Stimulated activated naive CD8-positive, alpha-beta T cell treated with anti-CD3 and anti-CD28 coated beads, Interleukin-15, Interleukin-2, amounts not matched to agents 100 ng/mL and 50 ng/mL, for 24 hours (primary cell): ENCODE measurements at regions not wholly inside any gene's neighbourhood (a gene's known extent, or its start where the extent isn't known, plus 50 kb on each side); places are given as distances from the start of the nearest gene placed in this dataset.

Source experiments
- H3K27ac Mint-ChIP-seq: one replicate; pipeline ENCODE4 v1.8.0; 2021; ENCODE audit warnings: mild to moderate bottlenecking, mixed read lengths
- H3K27me3 Mint-ChIP-seq: one replicate; pipeline ENCODE4 v1.8.0; 2021; ENCODE audit warnings: mixed read lengths
- H3K36me3 Mint-ChIP-seq: one replicate; pipeline ENCODE4 v1.8.0; 2021; ENCODE audit warnings: low read depth, mixed read lengths
- H3K4me1 Mint-ChIP-seq: one replicate; pipeline ENCODE4 v1.8.0; 2021; ENCODE audit warnings: low read depth, mixed read lengths
- H3K4me3 Mint-ChIP-seq: one replicate; pipeline ENCODE4 v1.8.0; 2021; ENCODE audit warnings: mild to moderate bottlenecking, mixed read lengths
- H3K9me3 Mint-ChIP-seq: one replicate; pipeline ENCODE4 v1.8.0; 2021; ENCODE audit warnings: mixed read lengths

DNA sequence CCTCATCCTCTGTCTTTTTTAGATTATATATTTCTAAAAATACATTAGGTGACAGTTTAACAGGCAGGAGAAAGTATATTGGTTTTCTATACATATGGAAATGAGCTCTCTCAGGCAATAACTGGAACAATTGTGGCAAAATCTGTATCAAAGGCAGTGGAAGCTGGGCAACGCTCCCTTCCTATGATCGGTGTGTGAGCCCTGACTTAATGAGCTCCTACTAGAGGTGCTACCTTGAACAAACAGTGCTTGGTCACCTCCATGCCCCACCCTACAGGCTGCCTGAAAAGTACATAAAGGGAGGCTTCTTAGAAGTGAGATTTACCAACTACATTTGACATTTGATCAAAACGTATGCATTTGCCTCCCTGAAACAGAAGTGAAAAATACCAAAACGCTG, 185.3 kb downstream of the EFNB2 start:
- H3K27ac Mint-ChIP-seq, result no peak overlapping the region
- no peaks in the 10 kb centered on the region for H3K4me1 Mint-ChIP-seq
- H3K36me3 Mint-ChIP-seq, result no peaks in the 10 kb centered on the region
- H3K4me3 Mint-ChIP-seq, result no peak overlapping the region
- no peaks in the 10 kb centered on the region for H3K9me3 Mint-ChIP-seq
- H3K27me3 Mint-ChIP-seq, result peaks cover 35% of the 10 kb centered on the region

DNA sequence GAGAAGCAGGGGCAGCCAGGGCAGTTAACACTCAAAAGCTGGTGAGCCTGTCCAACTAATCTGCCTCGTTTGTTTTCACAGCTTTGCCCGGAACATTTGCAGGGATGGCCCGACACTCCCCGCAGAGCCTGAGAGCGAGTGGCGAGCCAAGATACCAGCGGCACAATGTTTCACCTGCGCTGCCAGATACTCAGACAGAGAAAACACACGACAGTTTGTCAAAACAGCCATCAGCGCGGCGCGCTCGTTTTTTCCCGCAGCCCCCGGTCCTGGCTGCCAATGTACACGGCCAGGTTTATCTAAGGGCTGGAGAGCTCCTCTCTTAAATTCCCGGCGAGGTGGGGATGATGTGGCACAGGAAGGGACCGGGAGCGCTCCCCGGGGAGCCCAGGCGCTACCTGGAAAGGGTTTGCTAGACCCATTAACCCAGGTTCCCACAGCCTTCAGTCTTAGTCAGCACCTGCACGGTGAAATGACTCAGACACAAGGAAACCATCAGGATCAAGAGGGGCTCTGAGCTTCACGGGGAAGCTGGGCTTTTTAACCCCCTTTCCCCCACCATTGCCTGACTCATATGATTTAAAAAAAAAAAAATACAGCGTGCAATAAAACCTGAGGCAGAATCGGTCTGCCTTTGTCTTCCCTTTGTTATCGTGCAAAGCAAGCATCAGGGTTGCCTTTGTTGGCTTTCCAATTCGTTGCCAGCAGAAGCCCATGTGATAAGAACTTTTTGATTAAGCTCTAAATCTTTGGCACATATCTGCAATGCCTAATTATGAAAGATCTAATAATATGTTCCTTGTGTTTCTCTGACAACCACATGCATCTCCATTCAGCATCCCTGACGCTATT, 186.2 kb downstream of the EFNB2 start:
- H3K27ac Mint-ChIP-seq, result no peak overlapping the region
- no peaks in the 10 kb centered on the region for H3K36me3 Mint-ChIP-seq

DNA sequence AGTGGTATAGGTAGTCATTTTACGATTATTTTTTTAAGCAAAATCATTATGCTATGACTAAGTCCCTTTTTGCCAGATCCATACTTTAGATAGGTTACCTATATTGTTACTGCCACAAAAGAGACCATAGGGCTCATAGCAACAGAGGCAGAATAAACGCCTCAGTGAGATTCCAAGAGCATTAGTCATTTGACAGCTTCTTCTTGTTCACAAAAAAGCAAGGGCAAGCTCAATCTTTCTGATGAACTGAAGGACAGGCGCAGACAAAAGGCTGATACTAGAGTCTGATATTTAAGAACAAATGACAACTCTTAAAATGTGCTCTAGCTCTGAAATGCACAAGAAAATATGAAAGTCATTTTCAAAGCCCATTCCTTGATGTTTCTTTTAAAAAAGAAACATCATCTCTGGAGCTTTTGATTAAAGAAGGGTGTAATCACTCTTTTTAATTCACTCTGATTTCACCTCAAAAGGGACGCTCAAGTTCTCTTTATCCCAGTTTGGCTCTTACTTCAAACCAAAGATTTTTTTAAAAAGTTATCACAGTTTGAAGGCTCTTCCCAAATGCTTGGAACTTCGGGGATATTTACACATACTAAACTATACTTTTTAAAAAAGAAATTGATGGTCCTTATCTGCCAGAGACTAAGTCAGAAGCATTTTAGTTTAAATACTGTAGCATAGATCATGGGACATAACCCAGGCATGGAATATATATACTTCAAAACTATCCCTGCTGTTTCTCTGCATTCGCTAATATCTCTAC, 187.2 kb downstream of the EFNB2 start:
- Mint-ChIP-seq H3K4me1 (no peaks in the 10 kb centered on the region), H3K27me3 (peaks cover 35% of the 10 kb centered on the region), H3K36me3 (no peaks in the 10 kb centered on the region), H3K27ac (no peak overlapping the region), H3K9me3 (no peaks in the 10 kb centered on the region), H3K4me3 (no peak overlapping the region)

More for the DNA sequence above, 186.2 kb downstream of the EFNB2 start:
- Mint-ChIP-seq H3K4me3 (no peak overlapping the region), H3K9me3 (no peaks in the 10 kb centered on the region), H3K27me3 (peaks cover 35% of the 10 kb centered on the region), H3K4me1 (no peaks in the 10 kb centered on the region)

DNA sequence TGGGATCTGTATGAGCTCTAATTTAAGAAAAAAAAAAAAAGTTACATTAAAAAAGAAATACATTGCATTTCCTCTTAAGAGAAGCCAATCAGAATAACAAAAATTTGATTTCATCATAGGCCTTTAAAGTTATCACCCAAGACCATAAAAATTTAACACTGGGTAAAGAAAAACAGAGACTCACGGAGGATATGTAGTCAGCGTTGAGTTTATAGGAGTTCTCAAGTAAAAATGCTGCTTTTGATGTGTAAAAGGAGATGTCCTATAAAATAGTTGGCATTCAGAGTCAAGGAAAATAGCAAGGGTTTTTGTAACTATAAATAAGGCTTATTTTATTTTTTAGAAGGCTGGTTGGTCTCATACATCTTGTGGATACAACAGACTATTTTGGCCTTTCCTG, 191.1 kb downstream of the EFNB2 start:
- Mint-ChIP-seq H3K9me3 (peaks cover 4% of the 10 kb centered on the region), H3K4me3 (no peak overlapping the region), H3K27me3 (peaks cover 26% of the 10 kb centered on the region), H3K36me3 (peaks cover 5% of the 10 kb centered on the region), H3K4me1 (no peaks in the 10 kb centered on the region), H3K27ac (no peak overlapping the region)

DNA sequence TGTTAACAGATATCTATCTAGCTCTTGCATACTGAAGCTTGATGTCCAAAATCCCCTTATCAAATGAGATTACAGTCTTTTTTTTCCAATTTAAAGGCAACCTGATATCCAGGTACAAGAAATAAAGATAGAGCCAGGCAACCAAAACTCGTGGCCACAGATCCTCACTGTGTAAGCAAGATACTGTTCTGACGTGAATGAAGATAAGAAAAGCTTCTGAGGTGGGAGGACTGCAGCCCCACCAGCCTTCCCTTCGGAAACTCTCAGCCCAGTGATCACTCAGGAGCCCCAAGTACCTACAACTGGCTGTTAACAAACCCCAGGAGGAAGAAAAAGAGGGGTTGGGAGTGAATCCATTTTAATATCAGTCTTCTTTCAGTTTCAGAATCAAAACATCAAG, 191.6 kb downstream of the EFNB2 start:
- Mint-ChIP-seq H3K9me3 (peaks cover 8% of the 10 kb centered on the region), H3K36me3 (peaks cover 5% of the 10 kb centered on the region), H3K4me1 (no peaks in the 10 kb centered on the region), H3K4me3 (no peak overlapping the region), H3K27ac (no peak overlapping the region), H3K27me3 (peaks cover 23% of the 10 kb centered on the region)

DNA sequence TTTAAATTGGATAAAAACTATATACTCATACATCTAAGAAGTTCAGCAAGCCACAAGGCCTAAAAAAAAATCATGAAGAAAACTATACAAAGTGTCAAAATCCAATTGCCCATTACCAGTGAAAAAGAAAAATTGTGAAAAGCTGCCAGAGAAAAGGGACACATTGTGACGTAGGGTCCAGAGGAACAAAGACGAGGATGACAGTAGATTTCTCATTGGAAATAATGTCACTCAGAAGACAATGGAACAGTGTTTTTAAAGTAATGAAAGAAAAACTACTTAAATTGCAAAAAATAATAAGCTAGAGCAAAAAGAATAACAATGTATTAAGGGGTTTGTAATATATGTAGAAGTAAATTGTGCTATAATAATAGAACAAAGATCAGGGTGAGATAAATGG, 195.2 kb downstream of the EFNB2 start:
- no peak overlapping the region for H3K27ac Mint-ChIP-seq
- peaks cover 7% of the 10 kb centered on the region for H3K27me3 Mint-ChIP-seq
- peaks cover 5% of the 10 kb centered on the region for H3K36me3 Mint-ChIP-seq
- H3K4me1 Mint-ChIP-seq, result no peaks in the 10 kb centered on the region
- H3K9me3 Mint-ChIP-seq, result peaks cover 15% of the 10 kb centered on the region
- H3K4me3 Mint-ChIP-seq, result no peak overlapping the region

DNA sequence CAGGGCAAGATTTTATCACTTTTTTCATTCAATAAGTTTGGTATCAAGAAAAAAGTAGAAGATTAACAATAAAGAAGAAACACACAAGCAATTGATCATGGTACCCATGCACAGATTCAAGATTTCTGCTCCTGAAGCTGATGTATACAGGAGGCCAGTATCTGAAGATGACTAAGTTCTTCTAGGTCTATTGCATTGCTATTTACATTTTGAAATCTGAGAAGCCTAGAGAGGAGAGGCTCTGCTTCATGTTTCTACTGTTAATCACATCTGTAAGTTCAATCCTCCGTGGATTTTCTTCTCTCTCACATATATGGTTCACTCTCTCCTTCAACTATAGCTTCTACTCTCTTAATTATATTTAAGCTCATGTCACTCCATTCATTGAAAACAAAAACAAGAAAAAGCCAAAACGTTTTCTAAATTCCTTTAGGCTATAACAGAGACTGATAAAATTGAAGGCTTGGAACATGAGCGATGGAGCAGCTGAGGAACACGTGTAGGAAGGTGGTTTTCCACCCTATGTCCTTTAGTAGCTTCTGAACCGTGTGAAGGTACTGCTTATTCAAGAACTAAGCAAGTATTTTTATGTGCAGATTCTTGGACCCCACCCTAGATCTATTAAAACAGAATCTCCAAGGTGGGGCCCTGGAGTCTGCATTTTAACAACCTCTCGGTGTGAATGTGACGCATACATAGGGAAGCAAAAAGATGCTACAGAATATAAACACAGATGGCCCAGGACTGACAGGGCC, 198.2 kb downstream of the EFNB2 start:
- H3K27ac Mint-ChIP-seq, result no peak overlapping the region
- peaks cover 5% of the 10 kb centered on the region for H3K36me3 Mint-ChIP-seq
- peaks cover 4% of the 10 kb centered on the region for H3K27me3 Mint-ChIP-seq
- peaks cover 15% of the 10 kb centered on the region for H3K9me3 Mint-ChIP-seq
- no peaks in the 10 kb centered on the region for H3K4me1 Mint-ChIP-seq
- H3K4me3 Mint-ChIP-seq, result no peak overlapping the region

DNA sequence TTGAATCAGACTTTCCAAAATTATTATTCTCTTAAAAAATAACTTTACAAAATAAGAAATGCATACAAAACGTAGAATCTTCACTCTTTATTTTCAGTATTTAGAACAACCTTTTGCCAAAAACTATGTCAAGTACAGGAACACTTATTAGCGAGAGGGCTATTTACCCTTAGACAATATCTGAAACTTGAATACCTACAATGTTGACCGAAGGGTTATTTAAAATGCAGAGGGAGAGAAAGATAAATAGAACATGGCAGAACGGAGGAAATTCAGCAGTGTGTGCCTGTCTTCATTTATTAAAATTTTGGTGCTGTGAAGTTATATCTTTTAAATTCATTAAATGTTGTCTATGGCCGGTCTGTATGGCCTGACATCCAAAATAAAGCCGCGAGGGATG, 198.8 kb downstream of the EFNB2 start:
- Mint-ChIP-seq H3K4me1 (no peaks in the 10 kb centered on the region), H3K4me3 (no peak overlapping the region), H3K27ac (no peak overlapping the region), H3K27me3 (peaks cover 7% of the 10 kb centered on the region), H3K36me3 (peaks cover 5% of the 10 kb centered on the region), H3K9me3 (peaks cover 15% of the 10 kb centered on the region)

DNA sequence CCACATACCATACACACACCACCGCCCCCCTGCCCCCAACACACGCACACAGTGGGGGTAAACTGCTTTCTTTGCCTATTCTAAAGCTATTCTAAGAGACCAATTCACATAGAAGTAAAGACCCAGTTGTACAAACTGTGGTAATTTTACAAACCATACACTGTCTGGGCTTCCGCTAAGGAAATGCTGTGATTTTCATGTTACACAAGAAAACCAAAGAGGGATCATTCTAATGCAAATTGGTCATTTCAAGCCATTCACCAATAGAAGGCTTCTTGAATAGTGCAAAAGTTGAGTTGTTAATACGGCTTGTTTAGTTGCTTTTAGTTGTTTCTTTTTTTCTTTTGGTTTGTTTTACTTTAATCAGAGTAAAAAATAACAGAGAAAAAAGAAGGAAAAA, 202.8 kb downstream of the EFNB2 start:
- H3K27me3 Mint-ChIP-seq, result peaks cover 3% of the 10 kb centered on the region
- no peak overlapping the region for H3K27ac Mint-ChIP-seq
- no peaks in the 10 kb centered on the region for H3K9me3 Mint-ChIP-seq
- H3K4me1 Mint-ChIP-seq, result no peaks in the 10 kb centered on the region
- H3K4me3 Mint-ChIP-seq, result no peak overlapping the region
- H3K36me3 Mint-ChIP-seq, result no peaks in the 10 kb centered on the region

DNA sequence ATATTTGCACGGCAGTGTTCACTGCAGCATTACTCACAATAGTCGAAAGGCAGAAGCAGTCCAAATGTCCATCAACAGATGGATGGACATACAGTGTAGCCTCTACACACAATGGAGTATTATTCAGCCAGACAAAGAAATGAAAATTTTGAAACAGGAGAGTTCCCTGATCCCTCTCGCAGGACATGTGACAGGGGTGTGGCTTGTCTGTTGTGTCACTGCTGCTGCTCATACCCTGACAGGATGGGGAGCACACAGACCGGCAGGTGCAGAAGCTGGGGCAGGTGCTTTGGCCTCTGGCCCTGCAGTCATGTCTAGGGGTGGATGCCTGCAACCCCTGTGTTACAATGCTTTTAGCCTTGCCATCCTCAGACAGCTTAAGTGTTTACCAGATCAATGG, 204.3 kb downstream of the EFNB2 start:
- no peak overlapping the region for H3K4me3 Mint-ChIP-seq
- H3K4me1 Mint-ChIP-seq, result no peaks in the 10 kb centered on the region
- no peak overlapping the region for H3K27ac Mint-ChIP-seq
- H3K9me3 Mint-ChIP-seq, result no peaks in the 10 kb centered on the region
- peaks cover 3% of the 10 kb centered on the region for H3K27me3 Mint-ChIP-seq
- no peaks in the 10 kb centered on the region for H3K36me3 Mint-ChIP-seq

DNA sequence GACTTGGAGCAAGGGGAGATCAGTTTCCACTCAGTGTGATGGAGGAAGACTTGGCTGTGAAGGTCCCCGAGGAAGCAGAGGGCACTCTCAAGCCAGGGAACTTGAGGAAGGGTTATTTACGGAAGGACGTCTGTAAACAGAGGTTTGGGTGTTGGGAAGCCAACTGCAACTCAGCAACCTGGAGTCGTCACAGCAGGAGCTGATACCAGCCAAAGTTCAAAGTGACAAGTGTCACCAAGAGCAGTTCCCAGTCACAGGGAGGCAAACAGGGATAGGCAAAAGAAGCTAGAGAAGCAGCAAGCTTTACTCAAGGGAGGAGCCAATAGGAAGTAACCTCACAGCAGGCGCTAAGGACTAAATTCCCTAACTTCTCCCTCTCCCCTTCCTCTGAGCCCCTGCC, 205.5 kb downstream of the EFNB2 start:
- no peak overlapping the region for H3K4me3 Mint-ChIP-seq
- H3K27me3 Mint-ChIP-seq, result peaks cover 3% of the 10 kb centered on the region
- H3K36me3 Mint-ChIP-seq, result no peaks in the 10 kb centered on the region
- no peaks in the 10 kb centered on the region for H3K9me3 Mint-ChIP-seq
- no peak overlapping the region for H3K27ac Mint-ChIP-seq
- H3K4me1 Mint-ChIP-seq, result no peaks in the 10 kb centered on the region

DNA sequence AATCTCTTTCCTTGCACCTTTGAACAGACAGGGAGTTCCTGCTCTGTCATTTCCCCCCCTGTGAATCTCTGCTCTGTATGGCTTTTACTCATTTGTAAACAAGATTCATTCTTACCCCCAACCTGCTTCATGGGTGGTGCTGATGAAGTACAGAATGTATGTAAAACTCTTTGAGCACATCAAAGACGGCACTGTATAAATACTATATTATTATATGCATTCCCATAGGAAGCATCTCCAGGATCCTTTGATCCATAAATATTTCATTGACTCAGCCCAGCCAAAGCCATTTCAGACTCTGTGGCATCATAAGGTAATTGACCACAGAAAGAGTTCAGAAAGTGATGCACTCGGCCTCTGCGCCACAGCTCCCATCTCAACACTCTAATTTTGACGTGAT, 208.7 kb downstream of the EFNB2 start:
- no peaks in the 10 kb centered on the region for H3K4me1 Mint-ChIP-seq
- no peaks in the 10 kb centered on the region for H3K36me3 Mint-ChIP-seq
- no peak overlapping the region for H3K4me3 Mint-ChIP-seq
- H3K27me3 Mint-ChIP-seq, result peaks cover under 1% of the 10 kb centered on the region
- no peak overlapping the region for H3K27ac Mint-ChIP-seq
- H3K9me3 Mint-ChIP-seq, result peaks cover 11% of the 10 kb centered on the region

DNA sequence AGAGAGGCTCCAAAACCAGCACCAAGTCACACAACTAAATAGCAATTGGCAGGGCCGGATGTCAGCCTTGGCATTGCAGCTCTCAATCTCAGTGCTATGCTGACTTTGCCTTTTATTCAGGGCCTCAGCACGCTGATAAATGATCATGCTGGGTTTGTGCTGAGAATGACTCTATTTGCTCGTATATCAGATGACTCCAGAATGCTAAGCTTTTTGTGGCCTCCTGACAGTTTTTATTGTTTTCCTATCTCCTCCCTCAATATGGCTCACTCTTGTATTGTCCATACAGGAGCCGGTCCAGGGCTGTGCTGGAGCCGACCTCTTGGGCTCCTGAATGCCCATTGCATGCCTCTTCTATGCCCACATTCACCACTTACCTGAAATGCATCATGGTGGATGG, 211.0 kb downstream of the EFNB2 start:
- peaks cover 18% of the 10 kb centered on the region for H3K9me3 Mint-ChIP-seq
- H3K4me1 Mint-ChIP-seq, result no peaks in the 10 kb centered on the region
- H3K36me3 Mint-ChIP-seq, result no peaks in the 10 kb centered on the region
- no peak overlapping the region for H3K27ac Mint-ChIP-seq
- no peak overlapping the region for H3K4me3 Mint-ChIP-seq
- no peaks in the 10 kb centered on the region for H3K27me3 Mint-ChIP-seq

DNA sequence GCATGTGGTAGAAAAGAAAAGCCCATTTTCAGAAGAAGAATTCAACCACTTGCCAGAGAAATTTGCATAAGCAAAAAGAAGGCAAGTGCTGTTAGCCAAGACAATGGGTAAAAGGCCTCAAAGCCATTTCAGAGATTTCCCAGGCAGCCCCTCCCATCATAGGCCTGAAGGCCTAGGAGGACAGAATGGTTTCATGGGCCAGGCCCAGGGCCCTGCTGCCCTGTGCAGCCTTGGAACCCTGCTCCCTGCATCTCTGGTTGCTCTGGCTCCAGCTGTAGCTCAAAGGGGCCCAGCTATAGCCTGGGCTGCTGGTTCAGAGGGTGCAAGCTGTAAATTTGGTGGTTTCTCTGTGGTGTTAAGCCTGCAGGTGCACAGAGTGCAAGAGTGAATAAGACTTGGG, 212.8 kb downstream of the EFNB2 start:
- peaks cover 18% of the 10 kb centered on the region for H3K9me3 Mint-ChIP-seq
- no peaks in the 10 kb centered on the region for H3K27me3 Mint-ChIP-seq
- no peak overlapping the region for H3K4me3 Mint-ChIP-seq
- no peaks in the 10 kb centered on the region for H3K36me3 Mint-ChIP-seq
- no peak overlapping the region for H3K27ac Mint-ChIP-seq
- no peaks in the 10 kb centered on the region for H3K4me1 Mint-ChIP-seq

DNA sequence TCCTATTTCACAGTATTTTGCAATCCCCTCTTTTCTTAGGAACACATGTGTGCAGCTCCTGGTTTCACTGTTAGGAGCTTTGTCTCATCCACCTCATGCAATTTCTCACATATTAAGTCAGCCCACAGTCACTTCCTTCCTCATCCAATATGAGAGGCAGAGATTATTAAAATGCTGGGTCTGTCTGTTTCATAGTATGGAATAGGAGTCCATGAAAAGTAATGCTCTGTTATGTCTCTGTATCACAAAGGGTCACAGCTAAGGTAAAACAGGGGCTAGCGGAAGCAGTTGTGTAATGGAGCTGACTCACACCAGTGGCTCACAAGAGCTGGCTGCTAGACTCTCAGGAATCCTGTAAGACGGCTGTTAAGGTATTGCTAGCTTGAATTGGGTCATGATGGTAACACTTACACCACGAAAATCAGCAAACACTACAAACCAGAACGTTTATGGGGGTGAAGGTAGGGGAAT, 216.5 kb downstream of the EFNB2 start:
- no peak overlapping the region for H3K27ac Mint-ChIP-seq
- H3K4me3 Mint-ChIP-seq, result no peak overlapping the region
- no peaks in the 10 kb centered on the region for H3K36me3 Mint-ChIP-seq
- peaks cover 14% of the 10 kb centered on the region for H3K9me3 Mint-ChIP-seq
- no peaks in the 10 kb centered on the region for H3K4me1 Mint-ChIP-seq
- H3K27me3 Mint-ChIP-seq, result no peaks in the 10 kb centered on the region
